ENCODE measurements at regions not wholly inside any gene's neighbourhood (a gene's known extent, or its start where the extent isn't known, plus 50 kb on each side); places are given as distances from the start of the nearest gene placed in this dataset.

DNA sequence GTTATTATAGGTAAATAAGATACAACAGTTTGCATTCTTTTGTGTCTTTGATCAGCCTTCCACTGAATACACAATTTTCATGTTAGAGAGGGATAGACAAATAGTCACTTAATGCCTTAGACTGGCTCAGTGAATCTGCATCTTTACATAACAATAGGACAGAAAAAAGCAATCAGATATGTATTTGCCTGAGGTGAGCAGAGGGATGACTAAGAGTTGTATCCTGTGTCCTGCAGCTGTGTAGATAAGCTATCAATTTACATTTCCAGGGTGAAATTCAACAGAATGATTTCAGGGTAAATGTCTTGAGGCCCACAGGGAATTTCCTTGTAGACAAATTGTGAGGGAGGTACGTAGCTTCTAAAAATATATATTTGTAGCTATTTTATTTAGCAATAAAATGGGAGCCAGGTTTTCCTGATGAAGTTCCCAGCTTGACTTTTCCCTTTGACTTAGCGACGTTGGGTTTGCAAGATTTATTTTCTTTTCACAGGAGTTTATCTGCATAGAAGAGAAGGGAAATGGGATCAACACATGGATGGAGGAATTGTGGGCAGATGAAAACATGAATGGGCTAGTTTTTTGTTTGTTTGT, 586.1 kb upstream of the CDH6 start:
- TF ChIP-seq, protein P1, sequence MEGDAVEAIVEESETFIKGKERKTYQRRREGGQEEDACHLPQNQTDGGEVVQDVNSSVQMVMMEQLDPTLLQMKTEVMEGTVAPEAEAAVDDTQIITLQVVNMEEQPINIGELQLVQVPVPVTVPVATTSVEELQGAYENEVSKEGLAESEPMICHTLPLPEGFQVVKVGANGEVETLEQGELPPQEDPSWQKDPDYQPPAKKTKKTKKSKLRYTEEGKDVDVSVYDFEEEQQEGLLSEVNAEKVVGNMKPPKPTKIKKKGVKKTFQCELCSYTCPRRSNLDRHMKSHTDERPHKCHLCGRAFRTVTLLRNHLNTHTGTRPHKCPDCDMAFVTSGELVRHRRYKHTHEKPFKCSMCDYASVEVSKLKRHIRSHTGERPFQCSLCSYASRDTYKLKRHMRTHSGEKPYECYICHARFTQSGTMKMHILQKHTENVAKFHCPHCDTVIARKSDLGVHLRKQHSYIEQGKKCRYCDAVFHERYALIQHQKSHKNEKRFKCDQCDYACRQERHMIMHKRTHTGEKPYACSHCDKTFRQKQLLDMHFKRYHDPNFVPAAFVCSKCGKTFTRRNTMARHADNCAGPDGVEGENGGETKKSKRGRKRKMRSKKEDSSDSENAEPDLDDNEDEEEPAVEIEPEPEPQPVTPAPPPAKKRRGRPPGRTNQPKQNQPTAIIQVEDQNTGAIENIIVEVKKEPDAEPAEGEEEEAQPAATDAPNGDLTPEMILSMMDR (conservative IDR thresholded peaks at IDR 0.05; ENCODE audit: low read depth in 2 of 2), result no peak
- TF ChIP-seq, protein P2, sequence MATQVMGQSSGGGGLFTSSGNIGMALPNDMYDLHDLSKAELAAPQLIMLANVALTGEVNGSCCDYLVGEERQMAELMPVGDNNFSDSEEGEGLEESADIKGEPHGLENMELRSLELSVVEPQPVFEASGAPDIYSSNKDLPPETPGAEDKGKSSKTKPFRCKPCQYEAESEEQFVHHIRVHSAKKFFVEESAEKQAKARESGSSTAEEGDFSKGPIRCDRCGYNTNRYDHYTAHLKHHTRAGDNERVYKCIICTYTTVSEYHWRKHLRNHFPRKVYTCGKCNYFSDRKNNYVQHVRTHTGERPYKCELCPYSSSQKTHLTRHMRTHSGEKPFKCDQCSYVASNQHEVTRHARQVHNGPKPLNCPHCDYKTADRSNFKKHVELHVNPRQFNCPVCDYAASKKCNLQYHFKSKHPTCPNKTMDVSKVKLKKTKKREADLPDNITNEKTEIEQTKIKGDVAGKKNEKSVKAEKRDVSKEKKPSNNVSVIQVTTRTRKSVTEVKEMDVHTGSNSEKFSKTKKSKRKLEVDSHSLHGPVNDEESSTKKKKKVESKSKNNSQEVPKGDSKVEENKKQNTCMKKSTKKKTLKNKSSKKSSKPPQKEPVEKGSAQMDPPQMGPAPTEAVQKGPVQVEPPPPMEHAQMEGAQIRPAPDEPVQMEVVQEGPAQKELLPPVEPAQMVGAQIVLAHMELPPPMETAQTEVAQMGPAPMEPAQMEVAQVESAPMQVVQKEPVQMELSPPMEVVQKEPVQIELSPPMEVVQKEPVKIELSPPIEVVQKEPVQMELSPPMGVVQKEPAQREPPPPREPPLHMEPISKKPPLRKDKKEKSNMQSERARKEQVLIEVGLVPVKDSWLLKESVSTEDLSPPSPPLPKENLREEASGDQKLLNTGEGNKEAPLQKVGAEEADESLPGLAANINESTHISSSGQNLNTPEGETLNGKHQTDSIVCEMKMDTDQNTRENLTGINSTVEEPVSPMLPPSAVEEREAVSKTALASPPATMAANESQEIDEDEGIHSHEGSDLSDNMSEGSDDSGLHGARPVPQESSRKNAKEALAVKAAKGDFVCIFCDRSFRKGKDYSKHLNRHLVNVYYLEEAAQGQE (IDR thresholded peaks at IDR 0.05; ENCODE audit: unreplicated experiment), result no peak
- TF ChIP-seq EZH2 (IDR thresholded peaks at IDR 0.05; ENCODE audit: low read depth, unreplicated experiment) (no peak), STAT1 (IDR thresholded peaks at IDR 0.05; ENCODE audit: unreplicated experiment) (no peak), EZH2phosphoT487 (IDR thresholded peaks at IDR 0.05; ENCODE audit: unreplicated experiment) (no peak), POLR2AphosphoS5 (IDR thresholded peaks at IDR 0.05; ENCODE audit: low read depth) (0 out of 2 replicates have a peak, but pooled peaks have one; percentile 27), CREB1 (CRISPR knock-in tag; IDR thresholded peaks at IDR 0.05; ENCODE audit: low read depth) (no peak), NANOG (IDR thresholded peaks at IDR 0.05; ENCODE audit: borderline replicate concordance) (peak; percentile 91), ZNF114 (CRISPR knock-in tag; IDR thresholded peaks at IDR 0.05) (no peak), JUNB (IDR thresholded peaks at IDR 0.05; ENCODE audit: unreplicated experiment) (no peak)
- TF ChIP-seq, protein P3, sequence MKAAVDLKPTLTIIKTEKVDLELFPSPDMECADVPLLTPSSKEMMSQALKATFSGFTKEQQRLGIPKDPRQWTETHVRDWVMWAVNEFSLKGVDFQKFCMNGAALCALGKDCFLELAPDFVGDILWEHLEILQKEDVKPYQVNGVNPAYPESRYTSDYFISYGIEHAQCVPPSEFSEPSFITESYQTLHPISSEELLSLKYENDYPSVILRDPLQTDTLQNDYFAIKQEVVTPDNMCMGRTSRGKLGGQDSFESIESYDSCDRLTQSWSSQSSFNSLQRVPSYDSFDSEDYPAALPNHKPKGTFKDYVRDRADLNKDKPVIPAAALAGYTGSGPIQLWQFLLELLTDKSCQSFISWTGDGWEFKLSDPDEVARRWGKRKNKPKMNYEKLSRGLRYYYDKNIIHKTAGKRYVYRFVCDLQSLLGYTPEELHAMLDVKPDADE (IDR thresholded peaks at IDR 0.05), result no peak
- TF ChIP-seq, protein P4, sequence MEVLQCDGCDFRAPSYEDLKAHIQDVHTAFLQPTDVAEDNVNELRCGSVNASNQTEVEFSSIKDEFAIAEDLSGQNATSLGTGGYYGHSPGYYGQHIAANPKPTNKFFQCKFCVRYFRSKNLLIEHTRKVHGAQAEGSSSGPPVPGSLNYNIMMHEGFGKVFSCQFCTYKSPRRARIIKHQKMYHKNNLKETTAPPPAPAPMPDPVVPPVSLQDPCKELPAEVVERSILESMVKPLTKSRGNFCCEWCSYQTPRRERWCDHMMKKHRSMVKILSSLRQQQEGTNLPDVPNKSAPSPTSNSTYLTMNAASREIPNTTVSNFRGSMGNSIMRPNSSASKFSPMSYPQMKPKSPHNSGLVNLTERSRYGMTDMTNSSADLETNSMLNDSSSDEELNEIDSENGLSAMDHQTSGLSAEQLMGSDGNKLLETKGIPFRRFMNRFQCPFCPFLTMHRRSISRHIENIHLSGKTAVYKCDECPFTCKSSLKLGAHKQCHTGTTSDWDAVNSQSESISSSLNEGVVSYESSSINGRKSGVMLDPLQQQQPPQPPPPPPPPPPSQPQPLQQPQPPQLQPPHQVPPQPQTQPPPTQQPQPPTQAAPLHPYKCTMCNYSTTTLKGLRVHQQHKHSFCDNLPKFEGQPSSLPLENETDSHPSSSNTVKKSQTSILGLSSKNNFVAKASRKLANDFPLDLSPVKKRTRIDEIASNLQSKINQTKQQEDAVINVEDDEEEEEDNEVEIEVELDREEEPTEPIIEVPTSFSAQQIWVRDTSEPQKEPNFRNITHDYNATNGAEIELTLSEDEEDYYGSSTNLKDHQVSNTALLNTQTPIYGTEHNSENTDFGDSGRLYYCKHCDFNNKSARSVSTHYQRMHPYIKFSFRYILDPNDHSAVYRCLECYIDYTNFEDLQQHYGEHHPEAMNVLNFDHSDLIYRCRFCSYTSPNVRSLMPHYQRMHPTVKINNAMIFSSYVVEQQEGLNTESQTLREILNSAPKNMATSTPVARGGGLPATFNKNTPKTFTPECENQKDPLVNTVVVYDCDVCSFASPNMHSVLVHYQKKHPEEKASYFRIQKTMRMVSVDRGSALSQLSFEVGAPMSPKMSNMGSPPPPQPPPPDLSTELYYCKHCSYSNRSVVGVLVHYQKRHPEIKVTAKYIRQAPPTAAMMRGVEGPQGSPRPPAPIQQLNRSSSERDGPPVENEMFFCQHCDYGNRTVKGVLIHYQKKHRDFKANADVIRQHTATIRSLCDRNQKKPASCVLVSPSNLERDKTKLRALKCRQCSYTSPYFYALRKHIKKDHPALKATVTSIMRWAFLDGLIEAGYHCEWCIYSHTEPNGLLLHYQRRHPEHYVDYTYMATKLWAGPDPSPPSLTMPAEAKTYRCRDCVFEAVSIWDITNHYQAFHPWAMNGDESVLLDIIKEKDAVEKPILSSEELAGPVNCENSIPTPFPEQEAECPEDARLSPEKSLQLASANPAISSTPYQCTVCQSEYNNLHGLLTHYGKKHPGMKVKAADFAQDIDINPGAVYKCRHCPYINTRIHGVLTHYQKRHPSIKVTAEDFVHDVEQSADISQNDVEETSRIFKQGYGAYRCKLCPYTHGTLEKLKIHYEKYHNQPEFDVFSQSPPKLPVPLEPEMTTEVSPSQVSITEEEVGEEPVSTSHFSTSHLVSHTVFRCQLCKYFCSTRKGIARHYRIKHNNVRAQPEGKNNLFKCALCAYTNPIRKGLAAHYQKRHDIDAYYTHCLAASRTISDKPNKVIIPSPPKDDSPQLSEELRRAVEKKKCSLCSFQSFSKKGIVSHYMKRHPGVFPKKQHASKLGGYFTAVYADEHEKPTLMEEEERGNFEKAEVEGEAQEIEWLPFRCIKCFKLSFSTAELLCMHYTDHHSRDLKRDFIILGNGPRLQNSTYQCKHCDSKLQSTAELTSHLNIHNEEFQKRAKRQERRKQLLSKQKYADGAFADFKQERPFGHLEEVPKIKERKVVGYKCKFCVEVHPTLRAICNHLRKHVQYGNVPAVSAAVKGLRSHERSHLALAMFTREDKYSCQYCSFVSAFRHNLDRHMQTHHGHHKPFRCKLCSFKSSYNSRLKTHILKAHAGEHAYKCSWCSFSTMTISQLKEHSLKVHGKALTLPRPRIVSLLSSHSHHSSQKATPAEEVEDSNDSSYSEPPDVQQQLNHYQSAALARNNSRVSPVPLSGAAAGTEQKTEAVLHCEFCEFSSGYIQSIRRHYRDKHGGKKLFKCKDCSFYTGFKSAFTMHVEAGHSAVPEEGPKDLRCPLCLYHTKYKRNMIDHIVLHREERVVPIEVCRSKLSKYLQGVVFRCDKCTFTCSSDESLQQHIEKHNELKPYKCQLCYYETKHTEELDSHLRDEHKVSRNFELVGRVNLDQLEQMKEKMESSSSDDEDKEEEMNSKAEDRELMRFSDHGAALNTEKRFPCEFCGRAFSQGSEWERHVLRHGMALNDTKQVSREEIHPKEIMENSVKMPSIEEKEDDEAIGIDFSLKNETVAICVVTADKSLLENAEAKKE (CRISPR knock-in tag; IDR thresholded peaks at IDR 0.05), result no peak

All from GM23338 (cell line).